Spleen (tissue), 11 donors: ENCODE measurements at regions not wholly inside any gene's neighbourhood (a gene's known extent, or its start where the extent isn't known, plus 50 kb on each side); places are given as distances from the start of the nearest gene placed in this dataset.

Experiments used
- DNase-seq: peaks from one replicate; pipeline ENCODE4 v3.0.0-alpha.2; 2020
- H3K27ac ChIP-seq, 8 donors: fragments of 200-600 bp; sonication (generic) in 7 of 8; 1 replicate in 4 of 8; 2 replicates in 4 of 8; pipeline versions ENCODE4 v1.5.0 to v1.8.0; 2016 to 2021; ENCODE audit warnings: inconsistent platforms in 4 of 8, mild to moderate bottlenecking in 4 of 8, moderate library complexity in 1 of 8
- H3K27me3 ChIP-seq, 7 donors: fragments of 200-600 bp; sonication (generic) in 6 of 7; replicated peaks in 1 of 7; 1 replicate in 4 of 7; 2 replicates in 3 of 7; pipeline versions ENCODE4 v1.5.0 to v1.8.0; 2016 to 2021; ENCODE audit warnings: inconsistent platforms in 3 of 7, mild to moderate bottlenecking in 1 of 7
- H3K36me3 ChIP-seq, 6 donors: fragments of 200-600 bp; sonication (generic) in 5 of 6; 1 replicate in 4 of 6; 2 replicates in 2 of 6; pipeline versions ENCODE4 v1.5.0 to v1.8.0; 2016 to 2021; ENCODE audit warnings: inconsistent platforms in 2 of 6
- H3K4me1 ChIP-seq, 6 donors: fragments of 200-600 bp; sonication (generic) in 5 of 6; 1 replicate in 3 of 6; 2 replicates in 3 of 6; pipeline versions ENCODE4 v1.5.0 to v1.8.0; 2016 to 2021; ENCODE audit warnings: inconsistent platforms in 3 of 6
- H3K4me3 ChIP-seq, 8 donors: fragments of 200-600 bp; sonication (generic) in 7 of 8; 1 replicate in 4 of 8; 2 replicates in 4 of 8; pipeline versions ENCODE4 v1.5.0 to v1.8.0; 2016 to 2021; ENCODE audit warnings: inconsistent platforms in 4 of 8, mild to moderate bottlenecking in 4 of 8, moderate library complexity in 2 of 8
- H3K9me3 ChIP-seq, 8 donors: fragments of 200-600 bp; sonication (generic) in 7 of 8; 1 replicate in 4 of 8; 2 replicates in 4 of 8; pipeline versions ENCODE4 v1.5.0 to v1.8.0; 2016 to 2021; ENCODE audit warnings: inconsistent platforms in 4 of 8
- POLR2A ChIP-seq, 3 donors: fragments of 450-650 bp; IDR thresholded peaks; one replicate each; pipeline ENCODE4 v1.5.1; 2017; ENCODE audit warnings: antibody characterized with exemption in 3 of 3, mild to moderate bottlenecking in 1 of 3
- POLR2AphosphoS5 ChIP-seq, 3 donors: sonication (generic); formaldehyde crosslinking; IDR thresholded peaks; one replicate each; pipeline ENCODE4 v1.5.1; 2017; ENCODE audit warnings: antibody characterized with exemption in 3 of 3
- WGBS, 5 donors: extraction: QIAGEN DNeasy Blood & Tissue Kit in 3 of 5; methylation state at CpG; one replicate each; pipeline versions ENCODE4 v1.1.5 to v1.1.7; 2013 to 2018; 5-methylcytosine and 5-hydroxymethylcytosine counted together
- intact Hi-C: fragments of 100-400 bp; cut with DNase I; formaldehyde crosslinking; loops from one replicate; pipeline ENCODE4 v1.15.0; 2023; ENCODE audit warnings: low total_unique reads
- TF ChIP-seq, protein P1 (sequence below), 11 experiments: fragments of 200-600 bp in 7 of 11; fragments of 450-650 bp in 4 of 11; sonication (generic) in 4 of 11; IDR thresholded peaks in 8 of 11; conservative IDR thresholded peaks in 3 of 11; 1 replicate in 7 of 11; 2 replicates in 4 of 11; pipeline versions ENCODE4 v1.4.0 to v1.8.0; 2016 to 2021; ENCODE audit warnings: antibody characterized with exemption in 11 of 11, inconsistent platforms in 4 of 11, mild to moderate bottlenecking in 1 of 11
- donor health status: healthy with polysubstance abuse.
- donor health status: DM: no; HTN: no; CAD: no; lungs with moderate emphysema.
- donor health status: DM: no; HTN: no; CAD: no.
- donor health status: Bipolar disorder and iron deficiency.
- donor health status: healthy.
- donor health status: DM: no; HTN: no; CAD: no.
- donor health status: DM: yes; HTN: yes; CAD: no.

DNA sequence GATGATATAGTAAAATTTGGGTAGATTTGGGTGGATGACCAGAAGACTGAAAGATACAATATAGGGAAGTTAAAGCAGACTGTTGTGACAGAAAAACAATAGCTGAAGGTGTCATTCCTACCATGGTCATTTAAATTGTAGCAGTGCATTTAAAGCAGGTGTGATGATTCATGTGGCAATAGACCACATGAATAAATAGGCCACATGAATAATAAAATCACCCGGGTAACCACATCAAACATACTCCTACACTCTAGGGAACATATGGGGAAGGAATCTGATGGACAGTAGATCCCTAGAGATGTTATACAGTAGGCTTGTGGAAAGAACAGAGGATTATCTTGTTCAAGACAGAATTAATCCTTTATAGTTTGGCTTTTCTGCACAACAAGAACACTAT lies 392.6 kb downstream of the SLITRK5 start:
- H3K4me1 ChIP-seq: no peaks in the 10 kb centered on the region
- no peak overlapping the region for H3K27ac ChIP-seq
- no peaks in the 10 kb centered on the region for H3K36me3 ChIP-seq
- TF ChIP-seq POLR2AphosphoS5 (IDR thresholded peaks at IDR 0.05) (no peak), POLR2A (IDR thresholded peaks at IDR 0.05) (no peak)
- TF ChIP-seq, protein P1, sequence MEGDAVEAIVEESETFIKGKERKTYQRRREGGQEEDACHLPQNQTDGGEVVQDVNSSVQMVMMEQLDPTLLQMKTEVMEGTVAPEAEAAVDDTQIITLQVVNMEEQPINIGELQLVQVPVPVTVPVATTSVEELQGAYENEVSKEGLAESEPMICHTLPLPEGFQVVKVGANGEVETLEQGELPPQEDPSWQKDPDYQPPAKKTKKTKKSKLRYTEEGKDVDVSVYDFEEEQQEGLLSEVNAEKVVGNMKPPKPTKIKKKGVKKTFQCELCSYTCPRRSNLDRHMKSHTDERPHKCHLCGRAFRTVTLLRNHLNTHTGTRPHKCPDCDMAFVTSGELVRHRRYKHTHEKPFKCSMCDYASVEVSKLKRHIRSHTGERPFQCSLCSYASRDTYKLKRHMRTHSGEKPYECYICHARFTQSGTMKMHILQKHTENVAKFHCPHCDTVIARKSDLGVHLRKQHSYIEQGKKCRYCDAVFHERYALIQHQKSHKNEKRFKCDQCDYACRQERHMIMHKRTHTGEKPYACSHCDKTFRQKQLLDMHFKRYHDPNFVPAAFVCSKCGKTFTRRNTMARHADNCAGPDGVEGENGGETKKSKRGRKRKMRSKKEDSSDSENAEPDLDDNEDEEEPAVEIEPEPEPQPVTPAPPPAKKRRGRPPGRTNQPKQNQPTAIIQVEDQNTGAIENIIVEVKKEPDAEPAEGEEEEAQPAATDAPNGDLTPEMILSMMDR (IDR thresholded peaks at IDR 0.05 in 8 of 11, conservative IDR thresholded peaks at IDR 0.05 in 3 of 11): no peak
- DNase-seq: no peak
- H3K9me3 ChIP-seq: peaks cover 0 to 18% (median 6%) of the 10 kb centered on the region in 8 donors
- WGBS, 5 donors: 0 to 52% (median 31%) methylated on average over 1 of the region's 1 CpG
- H3K4me3 ChIP-seq: no peak overlapping the region
- intact Hi-C loops: no loop called here
- H3K27me3 ChIP-seq: no peaks in the 10 kb centered on the region

DNA sequence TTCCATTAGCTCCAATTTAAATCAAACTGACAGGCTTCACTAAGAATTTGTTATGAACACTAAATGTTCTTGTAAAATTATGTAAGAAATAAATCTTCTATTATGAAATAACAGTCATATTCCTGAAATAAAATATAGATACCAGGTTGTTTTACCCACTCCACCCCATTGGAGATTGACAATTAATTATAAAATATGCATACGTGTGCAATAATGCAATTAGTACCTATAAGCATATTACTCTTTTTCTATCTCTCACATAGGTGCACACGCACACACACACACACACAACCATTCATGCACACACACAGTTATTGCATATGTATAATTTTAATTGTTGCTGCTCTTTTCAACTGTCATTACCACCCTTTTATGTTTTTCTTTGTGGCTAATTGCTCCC lies 395.7 kb downstream of the SLITRK5 start:
- 82 to 89% (median 85%) methylated on average over 2 of the region's 2 CpGs for WGBS, 5 donors

DNA sequence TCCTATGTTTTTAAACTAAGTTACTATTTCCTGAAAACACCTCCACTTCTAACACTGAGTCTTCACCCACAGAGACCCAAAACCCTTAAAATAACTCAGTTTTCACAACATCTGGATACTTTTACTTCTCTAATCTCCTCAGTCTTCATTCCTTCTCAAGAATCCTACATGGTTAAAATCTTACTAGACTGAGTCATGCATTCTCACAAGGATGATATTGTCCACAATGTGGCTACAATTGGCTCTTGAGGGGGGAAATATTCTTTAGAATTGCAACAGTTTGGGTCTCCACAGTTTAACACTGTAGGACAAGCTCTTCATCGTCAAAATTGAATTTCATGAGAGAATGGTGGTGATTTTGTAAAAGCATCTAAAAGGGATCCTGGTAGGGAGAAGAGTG lies 397.1 kb downstream of the SLITRK5 start:
- intact Hi-C loops: no loop called here
- 89 to 100% (median 91%) methylated on average over 1 of the region's 1 CpG for WGBS, 5 donors

More for the DNA sequence above, 395.7 kb downstream of the SLITRK5 start:
- TF ChIP-seq, protein P1 (IDR thresholded peaks at IDR 0.05 in 8 of 11, conservative IDR thresholded peaks at IDR 0.05 in 3 of 11): no peak
- TF ChIP-seq POLR2A (IDR thresholded peaks at IDR 0.05): no peak
- TF ChIP-seq POLR2AphosphoS5 (IDR thresholded peaks at IDR 0.05): no peak
- no peak overlapping the region for H3K4me3 ChIP-seq
- no peak overlapping the region for H3K27ac ChIP-seq
- intact Hi-C loops: no loop called here
- no peaks in the 10 kb centered on the region for H3K27me3 ChIP-seq
- DNase-seq: no peak
- H3K36me3 ChIP-seq: no peaks in the 10 kb centered on the region
- no peaks in the 10 kb centered on the region for H3K4me1 ChIP-seq
- peaks cover 0 to 8% (median 6%) of the 10 kb centered on the region in 8 donors for H3K9me3 ChIP-seq

DNA sequence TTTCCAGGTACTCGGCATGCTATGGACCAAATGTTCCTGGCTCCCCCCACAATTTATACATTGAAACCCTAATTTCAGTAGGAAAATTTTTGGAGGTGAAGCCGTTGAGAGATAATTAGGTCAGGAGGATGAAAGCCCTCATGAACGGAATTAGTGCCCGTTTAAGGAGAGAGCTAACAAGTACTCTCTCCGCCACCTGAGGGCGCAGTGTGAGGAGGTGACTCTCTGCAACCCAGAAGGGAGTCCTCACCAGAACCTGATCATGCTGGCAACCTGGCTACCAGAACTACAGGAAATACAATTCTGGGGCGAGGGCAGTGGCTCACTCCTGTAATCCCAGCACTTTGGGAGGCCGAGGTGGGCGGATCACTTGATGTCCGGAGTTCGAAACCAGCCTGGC lies 397.8 kb downstream of the SLITRK5 start:
- H3K27ac ChIP-seq: no peak overlapping the region
- peak; percentile 35 for DNase-seq
- TF ChIP-seq, protein P1 (IDR thresholded peaks at IDR 0.05 in 8 of 11, conservative IDR thresholded peaks at IDR 0.05 in 3 of 11): no peak
- no peak for TF ChIP-seq POLR2A (IDR thresholded peaks at IDR 0.05)
- TF ChIP-seq POLR2AphosphoS5 (IDR thresholded peaks at IDR 0.05): no peak
- intact Hi-C loops: no loop called here
- WGBS, 5 donors: 87 to 94% (median 90%) methylated on average over 11 of the region's 11 CpGs
- H3K9me3 ChIP-seq: peaks cover 0 to 2% (median 0%) of the 10 kb centered on the region in 8 donors
- H3K27me3 ChIP-seq: no peaks in the 10 kb centered on the region
- no peaks in the 10 kb centered on the region for H3K4me1 ChIP-seq
- H3K4me3 ChIP-seq: no peak overlapping the region
- no peaks in the 10 kb centered on the region for H3K36me3 ChIP-seq

More for the DNA sequence above, 397.1 kb downstream of the SLITRK5 start:
- H3K36me3 ChIP-seq: no peaks in the 10 kb centered on the region
- H3K4me3 ChIP-seq: no peak overlapping the region
- no peaks in the 10 kb centered on the region for H3K9me3 ChIP-seq
- no peaks in the 10 kb centered on the region for H3K27me3 ChIP-seq
- no peak for TF ChIP-seq POLR2AphosphoS5 (IDR thresholded peaks at IDR 0.05)
- TF ChIP-seq POLR2A (IDR thresholded peaks at IDR 0.05): no peak
- TF ChIP-seq, protein P1 (IDR thresholded peaks at IDR 0.05 in 8 of 11, conservative IDR thresholded peaks at IDR 0.05 in 3 of 11): no peak
- no peak overlapping the region for H3K27ac ChIP-seq
- no peak for DNase-seq
- no peaks in the 10 kb centered on the region for H3K4me1 ChIP-seq
